NCI-H1092 treated with DMSO at 0.1 percent for 48 hours (cell line): ENCODE measurements at regions not wholly inside any gene's neighbourhood (a gene's known extent, or its start where the extent isn't known, plus 50 kb on each side); places are given as distances from the start of the nearest gene placed in this dataset.

Experiments
- DNase-seq: peaks from one replicate; lab custom pipeline; 2025; lab: John Stamatoyannopoulos, UW

- DNase-seq, result no peak
Observed at GRCh38 chr11:106331176-106331575, 253.7 kb downstream of the AASDHPPT start.

GRCh38 chr11:106333678-106334077, 256.2 kb downstream of the AASDHPPT start:
- DNase-seq, result no peak

GRCh38 chr11:106344394-106344793, 266.9 kb downstream of the AASDHPPT start:
- DNase-seq, result no peak

GRCh38 chr11:106344966-106345365, 267.5 kb downstream of the AASDHPPT start:
- DNase-seq, result no peak

GRCh38 chr11:106353031-106353430, 275.6 kb downstream of the AASDHPPT start:
- DNase-seq, result no peak

GRCh38 chr11:106369224-106369623, 291.8 kb downstream of the AASDHPPT start:
- DNase-seq, result no peak

GRCh38 chr11:106378513-106379179, 301.2 kb downstream of the AASDHPPT start:
- DNase-seq, result no peak

- no peak for DNase-seq
Observed at GRCh38 chr11:106379265-106379664, 301.8 kb downstream of the AASDHPPT start.

GRCh38 chr11:106379712-106380111, 302.2 kb downstream of the AASDHPPT start:
- DNase-seq, result no peak

GRCh38 chr11:106381895-106382294, 304.4 kb downstream of the AASDHPPT start:
- DNase-seq, result no peak

- no peak for DNase-seq
Observed at GRCh38 chr11:106384429-106384828, 307.0 kb downstream of the AASDHPPT start.

- no peak for DNase-seq
Observed at GRCh38 chr11:106386519-106386918, 309.1 kb downstream of the AASDHPPT start.

- DNase-seq, result no peak
Observed at GRCh38 chr11:106389101-106389500, 311.6 kb downstream of the AASDHPPT start.

- DNase-seq, result no peak
Observed at GRCh38 chr11:106390078-106390477, 312.6 kb downstream of the AASDHPPT start.

- DNase-seq, result no peak
Observed at GRCh38 chr11:106391771-106392420, 314.4 kb downstream of the AASDHPPT start.

- no peak for DNase-seq
Observed at GRCh38 chr11:106395716-106396349, 318.4 kb downstream of the AASDHPPT start.

GRCh38 chr11:106397787-106398501, 320.5 kb downstream of the AASDHPPT start:
- DNase-seq, result no peak

- no peak for DNase-seq
Observed at GRCh38 chr11:106398502-106399075, 321.1 kb downstream of the AASDHPPT start.

GRCh38 chr11:106399076-106399511, 321.6 kb downstream of the AASDHPPT start:
- no peak for DNase-seq

GRCh38 chr11:106399624-106400023, 322.2 kb downstream of the AASDHPPT start:
- no peak for DNase-seq

- no peak for DNase-seq
Observed at GRCh38 chr11:106400949-106401570, 323.6 kb downstream of the AASDHPPT start.

- no peak for DNase-seq
Observed at GRCh38 chr11:106403751-106404150, 326.3 kb downstream of the AASDHPPT start.
